ENCODE measurements at regions not wholly inside any gene's neighbourhood (a gene's known extent, or its start where the extent isn't known, plus 50 kb on each side); places are given as distances from the start of the nearest gene placed in this dataset.

GRCh38 chr13:74084375-74084935 lies 49.7 kb downstream of the KLF12 start:
- no peak for DNase-seq

GRCh38 chr13:74082741-74083160 lies 51.5 kb downstream of the KLF12 start:
- DNase-seq = no peak

GRCh38 chr13:74080762-74081161 lies 53.4 kb downstream of the KLF12 start:
- no peak for DNase-seq

- DNase-seq = no peak
These were observed 56.4 kb downstream of the KLF12 start for GRCh38 chr13:74077792-74078191.

GRCh38 chr13:74077375-74077774 lies 56.8 kb downstream of the KLF12 start:
- no peak for DNase-seq

- DNase-seq = no peak
These were observed 59.5 kb downstream of the KLF12 start for GRCh38 chr13:74074723-74075122.

- DNase-seq = no peak
These were observed 60.9 kb downstream of the KLF12 start for GRCh38 chr13:74073274-74073673.

GRCh38 chr13:74070513-74070912 lies 63.7 kb downstream of the KLF12 start:
- DNase-seq = no peak

GRCh38 chr13:74070065-74070464 lies 64.1 kb downstream of the KLF12 start:
- DNase-seq = no peak

GRCh38 chr13:74068471-74068870 lies 65.7 kb downstream of the KLF12 start:
- no peak for DNase-seq

- DNase-seq = no peak
These were observed 66.4 kb downstream of the KLF12 start for GRCh38 chr13:74067818-74068217.

GRCh38 chr13:74066937-74067336 lies 67.3 kb downstream of the KLF12 start:
- no peak for DNase-seq

- DNase-seq = no peak
These were observed 69.3 kb downstream of the KLF12 start for GRCh38 chr13:74064805-74065312.

- DNase-seq = no peak
These were observed 70.6 kb downstream of the KLF12 start for GRCh38 chr13:74063533-74064100.

- DNase-seq = no peak
These were observed 71.3 kb downstream of the KLF12 start for GRCh38 chr13:74062933-74063332.

GRCh38 chr13:74061926-74062595 lies 72.1 kb downstream of the KLF12 start:
- DNase-seq = no peak

GRCh38 chr13:74056801-74057542 lies 77.2 kb downstream of the KLF12 start:
- DNase-seq = no peak

- peak; percentile 0 for DNase-seq
These were observed 81.7 kb downstream of the KLF12 start for GRCh38 chr13:74052402-74052928.

- DNase-seq = no peak
These were observed 85.4 kb downstream of the KLF12 start for GRCh38 chr13:74048756-74049155.

GRCh38 chr13:74047931-74048600 lies 86.1 kb downstream of the KLF12 start:
- no peak for DNase-seq

GRCh38 chr13:74046431-74046830 lies 87.8 kb downstream of the KLF12 start:
- DNase-seq = no peak

- DNase-seq = no peak
These were observed 88.6 kb downstream of the KLF12 start for GRCh38 chr13:74045583-74045982.

- DNase-seq = no peak
These were observed 91.0 kb downstream of the KLF12 start for GRCh38 chr13:74043237-74043636.

Data from DMS53 (cell line).